WTC11 (cell line): ENCODE measurements at regions not wholly inside any gene's neighbourhood (a gene's known extent, or its start where the extent isn't known, plus 50 kb on each side); places are given as distances from the start of the nearest gene placed in this dataset.

Source experiments
- ATAC-seq: fragments of 200-7000 bp; cut with Tn5 transposase; 2 replicates; pipeline ENCODE4 v1.10.0; 2021; ENCODE audit warnings: mild to moderate bottlenecking, moderate library complexity
- CTCF ChIA-PET: fragments of 300-600 bp; sonication (Branson Sonifier 250); formaldehyde crosslinking; loops from one replicate; lab custom pipeline; 2021; ENCODE audit warnings: antibody characterized with exemption; lab: Charles Lee
- POLR2A ChIA-PET: fragments of 350-600 bp; sonication (Branson Sonifier 250); formaldehyde crosslinking; loops from one replicate; lab custom pipeline; 2021; ENCODE audit warnings: antibody characterized with exemption; lab: Charles Lee
- DNase-seq: peaks from one replicate; pipeline ENCODE4 v3.0.0; 2021; ENCODE audit warnings: low spot score
- H3K27ac Mint-ChIP-seq: 2 replicates; pipeline ENCODE4 v1.8.0; 2021; ENCODE audit warnings: mixed read lengths
- H3K27me3 Mint-ChIP-seq: 2 replicates; pipeline ENCODE4 v1.8.0; 2021; ENCODE audit warnings: low read depth, mild to moderate bottlenecking, moderate library complexity, mixed read lengths
- H3K36me3 Mint-ChIP-seq: 2 replicates; pipeline ENCODE4 v1.8.0; 2021; ENCODE audit warnings: mixed read lengths
- H3K4me1 Mint-ChIP-seq: 2 replicates; pipeline ENCODE4 v1.8.0; 2022; ENCODE audit warnings: mixed read lengths
- H3K4me3 Mint-ChIP-seq: 2 replicates; pipeline ENCODE4 v1.8.0; 2021; ENCODE audit warnings: mild to moderate bottlenecking, moderate library complexity, mixed read lengths
- H3K9me3 Mint-ChIP-seq: 2 replicates; pipeline ENCODE4 v1.8.0; 2021; ENCODE audit warnings: mixed read lengths
- CBFB ChIP-seq: sonication (generic); formaldehyde crosslinking; IDR thresholded peaks from 2 replicates; pipeline ENCODE4 v1.8.1; 2022; ENCODE audit warnings: mild to moderate bottlenecking, low read depth, missing genetic modification reagents
- EMX1 ChIP-seq: fragments of 250-450 bp; sonication (Bioruptor Pico); IDR thresholded peaks from 2 replicates; pipeline ENCODE4 v1.8.0; 2021; ENCODE audit warnings: mild to moderate bottlenecking
- SMAD3 ChIP-seq: sonication (generic); formaldehyde crosslinking; IDR thresholded peaks from 2 replicates; pipeline ENCODE4 v1.8.0; 2022; ENCODE audit warnings: missing genetic modification reagents, mild to moderate bottlenecking, borderline replicate concordance
- TEAD4 ChIP-seq: sonication (generic); formaldehyde crosslinking; IDR thresholded peaks from 2 replicates; pipeline ENCODE4 v1.8.0; 2022; ENCODE audit warnings: mild to moderate bottlenecking, missing genetic modification reagents
- TF ChIP-seq, protein P1 (sequence below): sonication (generic); formaldehyde crosslinking; IDR thresholded peaks from 2 replicates; pipeline ENCODE4 v1.8.0; 2023; ENCODE audit warnings: missing genetic modification reagents, mild to moderate bottlenecking, borderline replicate concordance
- TF ChIP-seq, protein P2 (sequence below): sonication (generic); formaldehyde crosslinking; conservative IDR thresholded peaks from 2 replicates; pipeline ENCODE4 v1.8.1; 2022; ENCODE audit warnings: mild to moderate bottlenecking, missing genetic modification reagents
- TF ChIP-seq, protein P3 (sequence below): sonication (generic); formaldehyde crosslinking; IDR thresholded peaks from 2 replicates; pipeline ENCODE4 v1.8.0; 2022; ENCODE audit warnings: missing genetic modification reagents
- TF ChIP-seq, protein P4 (sequence below): sonication (generic); formaldehyde crosslinking; IDR thresholded peaks from 2 replicates; pipeline ENCODE4 v1.8.0; 2023; ENCODE audit warnings: missing genetic modification reagents
- TF ChIP-seq, protein P5 (sequence below): sonication (generic); formaldehyde crosslinking; IDR thresholded peaks from 2 replicates; pipeline ENCODE4 v1.8.1; 2022; ENCODE audit warnings: low read depth, mild to moderate bottlenecking, moderate library complexity, missing genetic modification reagents, borderline replicate concordance
- TF ChIP-seq, protein P6 (sequence below): fragments of 200-600 bp; IDR thresholded peaks from 2 replicates; pipeline ENCODE4 v1.8.0; 2022; ENCODE audit warnings: antibody characterized with exemption
- TF ChIP-seq, protein P7 (sequence below): fragments of 250-450 bp; sonication (Bioruptor Pico); IDR thresholded peaks from 2 replicates; pipeline ENCODE4 v1.9.0; 2021; ENCODE audit warnings: mild to moderate bottlenecking
- TF ChIP-seq, protein P8 (sequence below): fragments of 250-450 bp; sonication (Bioruptor Pico); IDR thresholded peaks from 2 replicates; pipeline ENCODE4 v2.1.2; 2022; ENCODE audit warnings: mild to moderate bottlenecking, moderate library complexity
- TF ChIP-seq, protein P9 (sequence below): fragments of 250-450 bp; sonication (Bioruptor Pico); IDR thresholded peaks from 2 replicates; pipeline ENCODE4 v1.9.0; 2021; ENCODE audit warnings: moderate library complexity, mild to moderate bottlenecking, inconsistent platforms, borderline replicate concordance
- TF ChIP-seq, protein P10 (sequence below): sonication (generic); formaldehyde crosslinking; IDR thresholded peaks from 2 replicates; pipeline ENCODE4 v1.8.1; 2023; ENCODE audit warnings: mild to moderate bottlenecking, missing genetic modification reagents
- TF ChIP-seq, protein P11 (sequence below): sonication (generic); formaldehyde crosslinking; IDR thresholded peaks from 2 replicates; pipeline ENCODE4 v1.8.0; 2023; ENCODE audit warnings: mild to moderate bottlenecking, missing genetic modification reagents

DNA sequence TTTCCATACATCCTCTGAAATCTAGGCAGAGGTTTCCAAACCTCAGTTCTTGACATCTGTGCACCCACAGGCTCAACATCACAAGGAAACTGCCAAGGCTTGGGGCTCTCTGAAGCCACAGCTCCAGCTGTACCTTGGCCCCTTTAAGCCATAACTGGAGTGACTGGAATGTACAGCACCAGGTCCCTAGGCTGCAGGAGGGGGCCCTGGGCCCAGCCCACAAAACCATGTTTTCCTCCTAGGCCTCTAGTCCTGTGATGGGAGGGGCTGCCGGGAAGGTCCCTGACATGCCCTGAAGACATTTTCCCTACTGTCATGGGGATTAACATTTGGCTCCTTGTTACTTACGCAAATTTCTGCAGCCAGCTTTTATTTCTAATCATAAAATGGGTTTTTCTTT is 1093.0 kb upstream of the PCDH9 start:
- H3K4me3 Mint-ChIP-seq = no peak overlapping the region
- H3K27ac Mint-ChIP-seq = no peak overlapping the region
- ATAC-seq (no peak), DNase-seq (no peak)
- peaks cover 16% of the 10 kb centered on the region for H3K36me3 Mint-ChIP-seq
- peaks cover 47% of the 10 kb centered on the region for H3K9me3 Mint-ChIP-seq
- POLR2A ChIA-PET = no interaction called here
- no peaks in the 10 kb centered on the region for H3K27me3 Mint-ChIP-seq
- no peaks in the 10 kb centered on the region for H3K4me1 Mint-ChIP-seq
- CTCF ChIA-PET = no interaction called here
- TF ChIP-seq, protein P1, sequence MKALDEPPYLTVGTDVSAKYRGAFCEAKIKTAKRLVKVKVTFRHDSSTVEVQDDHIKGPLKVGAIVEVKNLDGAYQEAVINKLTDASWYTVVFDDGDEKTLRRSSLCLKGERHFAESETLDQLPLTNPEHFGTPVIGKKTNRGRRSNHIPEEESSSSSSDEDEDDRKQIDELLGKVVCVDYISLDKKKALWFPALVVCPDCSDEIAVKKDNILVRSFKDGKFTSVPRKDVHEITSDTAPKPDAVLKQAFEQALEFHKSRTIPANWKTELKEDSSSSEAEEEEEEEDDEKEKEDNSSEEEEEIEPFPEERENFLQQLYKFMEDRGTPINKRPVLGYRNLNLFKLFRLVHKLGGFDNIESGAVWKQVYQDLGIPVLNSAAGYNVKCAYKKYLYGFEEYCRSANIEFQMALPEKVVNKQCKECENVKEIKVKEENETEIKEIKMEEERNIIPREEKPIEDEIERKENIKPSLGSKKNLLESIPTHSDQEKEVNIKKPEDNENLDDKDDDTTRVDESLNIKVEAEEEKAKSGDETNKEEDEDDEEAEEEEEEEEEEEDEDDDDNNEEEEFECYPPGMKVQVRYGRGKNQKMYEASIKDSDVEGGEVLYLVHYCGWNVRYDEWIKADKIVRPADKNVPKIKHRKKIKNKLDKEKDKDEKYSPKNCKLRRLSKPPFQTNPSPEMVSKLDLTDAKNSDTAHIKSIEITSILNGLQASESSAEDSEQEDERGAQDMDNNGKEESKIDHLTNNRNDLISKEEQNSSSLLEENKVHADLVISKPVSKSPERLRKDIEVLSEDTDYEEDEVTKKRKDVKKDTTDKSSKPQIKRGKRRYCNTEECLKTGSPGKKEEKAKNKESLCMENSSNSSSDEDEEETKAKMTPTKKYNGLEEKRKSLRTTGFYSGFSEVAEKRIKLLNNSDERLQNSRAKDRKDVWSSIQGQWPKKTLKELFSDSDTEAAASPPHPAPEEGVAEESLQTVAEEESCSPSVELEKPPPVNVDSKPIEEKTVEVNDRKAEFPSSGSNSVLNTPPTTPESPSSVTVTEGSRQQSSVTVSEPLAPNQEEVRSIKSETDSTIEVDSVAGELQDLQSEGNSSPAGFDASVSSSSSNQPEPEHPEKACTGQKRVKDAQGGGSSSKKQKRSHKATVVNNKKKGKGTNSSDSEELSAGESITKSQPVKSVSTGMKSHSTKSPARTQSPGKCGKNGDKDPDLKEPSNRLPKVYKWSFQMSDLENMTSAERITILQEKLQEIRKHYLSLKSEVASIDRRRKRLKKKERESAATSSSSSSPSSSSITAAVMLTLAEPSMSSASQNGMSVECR = no peak
- TF ChIP-seq, protein P2, sequence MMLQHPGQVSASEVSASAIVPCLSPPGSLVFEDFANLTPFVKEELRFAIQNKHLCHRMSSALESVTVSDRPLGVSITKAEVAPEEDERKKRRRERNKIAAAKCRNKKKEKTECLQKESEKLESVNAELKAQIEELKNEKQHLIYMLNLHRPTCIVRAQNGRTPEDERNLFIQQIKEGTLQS (CRISPR knock-in tag) = no peak
- TF ChIP-seq, protein P3, sequence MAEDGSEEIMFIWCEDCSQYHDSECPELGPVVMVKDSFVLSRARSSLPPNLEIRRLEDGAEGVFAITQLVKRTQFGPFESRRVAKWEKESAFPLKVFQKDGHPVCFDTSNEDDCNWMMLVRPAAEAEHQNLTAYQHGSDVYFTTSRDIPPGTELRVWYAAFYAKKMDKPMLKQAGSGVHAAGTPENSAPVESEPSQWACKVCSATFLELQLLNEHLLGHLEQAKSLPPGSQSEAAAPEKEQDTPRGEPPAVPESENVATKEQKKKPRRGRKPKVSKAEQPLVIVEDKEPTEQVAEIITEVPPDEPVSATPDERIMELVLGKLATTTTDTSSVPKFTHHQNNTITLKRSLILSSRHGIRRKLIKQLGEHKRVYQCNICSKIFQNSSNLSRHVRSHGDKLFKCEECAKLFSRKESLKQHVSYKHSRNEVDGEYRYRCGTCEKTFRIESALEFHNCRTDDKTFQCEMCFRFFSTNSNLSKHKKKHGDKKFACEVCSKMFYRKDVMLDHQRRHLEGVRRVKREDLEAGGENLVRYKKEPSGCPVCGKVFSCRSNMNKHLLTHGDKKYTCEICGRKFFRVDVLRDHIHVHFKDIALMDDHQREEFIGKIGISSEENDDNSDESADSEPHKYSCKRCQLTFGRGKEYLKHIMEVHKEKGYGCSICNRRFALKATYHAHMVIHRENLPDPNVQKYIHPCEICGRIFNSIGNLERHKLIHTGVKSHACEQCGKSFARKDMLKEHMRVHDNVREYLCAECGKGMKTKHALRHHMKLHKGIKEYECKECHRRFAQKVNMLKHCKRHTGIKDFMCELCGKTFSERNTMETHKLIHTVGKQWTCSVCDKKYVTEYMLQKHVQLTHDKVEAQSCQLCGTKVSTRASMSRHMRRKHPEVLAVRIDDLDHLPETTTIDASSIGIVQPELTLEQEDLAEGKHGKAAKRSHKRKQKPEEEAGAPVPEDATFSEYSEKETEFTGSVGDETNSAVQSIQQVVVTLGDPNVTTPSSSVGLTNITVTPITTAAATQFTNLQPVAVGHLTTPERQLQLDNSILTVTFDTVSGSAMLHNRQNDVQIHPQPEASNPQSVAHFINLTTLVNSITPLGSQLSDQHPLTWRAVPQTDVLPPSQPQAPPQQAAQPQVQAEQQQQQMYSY (CRISPR knock-in tag) = no peak
- TF ChIP-seq, protein P4, sequence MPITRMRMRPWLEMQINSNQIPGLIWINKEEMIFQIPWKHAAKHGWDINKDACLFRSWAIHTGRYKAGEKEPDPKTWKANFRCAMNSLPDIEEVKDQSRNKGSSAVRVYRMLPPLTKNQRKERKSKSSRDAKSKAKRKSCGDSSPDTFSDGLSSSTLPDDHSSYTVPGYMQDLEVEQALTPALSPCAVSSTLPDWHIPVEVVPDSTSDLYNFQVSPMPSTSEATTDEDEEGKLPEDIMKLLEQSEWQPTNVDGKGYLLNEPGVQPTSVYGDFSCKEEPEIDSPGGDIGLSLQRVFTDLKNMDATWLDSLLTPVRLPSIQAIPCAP (CRISPR knock-in tag) = no peak
- no peak for TF ChIP-seq EMX1 (CRISPR knock-in tag)
- TF ChIP-seq, protein P5, sequence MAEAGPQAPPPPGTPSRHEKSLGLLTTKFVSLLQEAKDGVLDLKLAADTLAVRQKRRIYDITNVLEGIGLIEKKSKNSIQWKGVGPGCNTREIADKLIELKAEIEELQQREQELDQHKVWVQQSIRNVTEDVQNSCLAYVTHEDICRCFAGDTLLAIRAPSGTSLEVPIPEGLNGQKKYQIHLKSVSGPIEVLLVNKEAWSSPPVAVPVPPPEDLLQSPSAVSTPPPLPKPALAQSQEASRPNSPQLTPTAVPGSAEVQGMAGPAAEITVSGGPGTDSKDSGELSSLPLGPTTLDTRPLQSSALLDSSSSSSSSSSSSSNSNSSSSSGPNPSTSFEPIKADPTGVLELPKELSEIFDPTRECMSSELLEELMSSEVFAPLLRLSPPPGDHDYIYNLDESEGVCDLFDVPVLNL (CRISPR knock-in tag) = no peak
- no peak for TF ChIP-seq TEAD4
- TF ChIP-seq, protein P6, sequence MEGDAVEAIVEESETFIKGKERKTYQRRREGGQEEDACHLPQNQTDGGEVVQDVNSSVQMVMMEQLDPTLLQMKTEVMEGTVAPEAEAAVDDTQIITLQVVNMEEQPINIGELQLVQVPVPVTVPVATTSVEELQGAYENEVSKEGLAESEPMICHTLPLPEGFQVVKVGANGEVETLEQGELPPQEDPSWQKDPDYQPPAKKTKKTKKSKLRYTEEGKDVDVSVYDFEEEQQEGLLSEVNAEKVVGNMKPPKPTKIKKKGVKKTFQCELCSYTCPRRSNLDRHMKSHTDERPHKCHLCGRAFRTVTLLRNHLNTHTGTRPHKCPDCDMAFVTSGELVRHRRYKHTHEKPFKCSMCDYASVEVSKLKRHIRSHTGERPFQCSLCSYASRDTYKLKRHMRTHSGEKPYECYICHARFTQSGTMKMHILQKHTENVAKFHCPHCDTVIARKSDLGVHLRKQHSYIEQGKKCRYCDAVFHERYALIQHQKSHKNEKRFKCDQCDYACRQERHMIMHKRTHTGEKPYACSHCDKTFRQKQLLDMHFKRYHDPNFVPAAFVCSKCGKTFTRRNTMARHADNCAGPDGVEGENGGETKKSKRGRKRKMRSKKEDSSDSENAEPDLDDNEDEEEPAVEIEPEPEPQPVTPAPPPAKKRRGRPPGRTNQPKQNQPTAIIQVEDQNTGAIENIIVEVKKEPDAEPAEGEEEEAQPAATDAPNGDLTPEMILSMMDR = no peak
- TF ChIP-seq, protein P7, sequence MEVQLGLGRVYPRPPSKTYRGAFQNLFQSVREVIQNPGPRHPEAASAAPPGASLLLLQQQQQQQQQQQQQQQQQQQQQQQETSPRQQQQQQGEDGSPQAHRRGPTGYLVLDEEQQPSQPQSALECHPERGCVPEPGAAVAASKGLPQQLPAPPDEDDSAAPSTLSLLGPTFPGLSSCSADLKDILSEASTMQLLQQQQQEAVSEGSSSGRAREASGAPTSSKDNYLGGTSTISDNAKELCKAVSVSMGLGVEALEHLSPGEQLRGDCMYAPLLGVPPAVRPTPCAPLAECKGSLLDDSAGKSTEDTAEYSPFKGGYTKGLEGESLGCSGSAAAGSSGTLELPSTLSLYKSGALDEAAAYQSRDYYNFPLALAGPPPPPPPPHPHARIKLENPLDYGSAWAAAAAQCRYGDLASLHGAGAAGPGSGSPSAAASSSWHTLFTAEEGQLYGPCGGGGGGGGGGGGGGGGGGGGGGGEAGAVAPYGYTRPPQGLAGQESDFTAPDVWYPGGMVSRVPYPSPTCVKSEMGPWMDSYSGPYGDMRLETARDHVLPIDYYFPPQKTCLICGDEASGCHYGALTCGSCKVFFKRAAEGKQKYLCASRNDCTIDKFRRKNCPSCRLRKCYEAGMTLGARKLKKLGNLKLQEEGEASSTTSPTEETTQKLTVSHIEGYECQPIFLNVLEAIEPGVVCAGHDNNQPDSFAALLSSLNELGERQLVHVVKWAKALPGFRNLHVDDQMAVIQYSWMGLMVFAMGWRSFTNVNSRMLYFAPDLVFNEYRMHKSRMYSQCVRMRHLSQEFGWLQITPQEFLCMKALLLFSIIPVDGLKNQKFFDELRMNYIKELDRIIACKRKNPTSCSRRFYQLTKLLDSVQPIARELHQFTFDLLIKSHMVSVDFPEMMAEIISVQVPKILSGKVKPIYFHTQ (CRISPR knock-in tag) = no peak
- no peak for TF ChIP-seq SMAD3 (CRISPR knock-in tag)
- TF ChIP-seq, protein P8, sequence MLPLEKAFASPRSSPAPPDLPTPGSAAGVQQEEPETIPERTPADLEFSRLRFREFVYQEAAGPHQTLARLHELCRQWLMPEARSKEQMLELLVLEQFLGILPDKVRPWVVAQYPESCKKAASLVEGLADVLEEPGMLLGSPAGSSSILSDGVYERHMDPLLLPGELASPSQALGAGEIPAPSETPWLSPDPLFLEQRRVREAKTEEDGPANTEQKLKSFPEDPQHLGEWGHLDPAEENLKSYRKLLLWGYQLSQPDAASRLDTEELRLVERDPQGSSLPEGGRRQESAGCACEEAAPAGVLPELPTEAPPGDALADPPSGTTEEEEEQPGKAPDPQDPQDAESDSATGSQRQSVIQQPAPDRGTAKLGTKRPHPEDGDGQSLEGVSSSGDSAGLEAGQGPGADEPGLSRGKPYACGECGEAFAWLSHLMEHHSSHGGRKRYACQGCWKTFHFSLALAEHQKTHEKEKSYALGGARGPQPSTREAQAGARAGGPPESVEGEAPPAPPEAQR = no peak
- TF ChIP-seq, protein P9, sequence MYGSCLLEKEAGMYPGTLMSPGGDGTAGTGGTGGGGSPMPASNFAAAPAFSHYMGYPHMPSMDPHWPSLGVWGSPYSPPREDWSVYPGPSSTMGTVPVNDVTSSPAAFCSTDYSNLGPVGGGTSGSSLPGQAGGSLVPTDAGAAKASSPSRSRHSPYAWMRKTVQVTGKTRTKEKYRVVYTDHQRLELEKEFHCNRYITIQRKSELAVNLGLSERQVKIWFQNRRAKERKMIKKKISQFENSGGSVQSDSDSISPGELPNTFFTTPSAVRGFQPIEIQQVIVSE (CRISPR knock-in tag) = no peak
- TF ChIP-seq, protein P10, sequence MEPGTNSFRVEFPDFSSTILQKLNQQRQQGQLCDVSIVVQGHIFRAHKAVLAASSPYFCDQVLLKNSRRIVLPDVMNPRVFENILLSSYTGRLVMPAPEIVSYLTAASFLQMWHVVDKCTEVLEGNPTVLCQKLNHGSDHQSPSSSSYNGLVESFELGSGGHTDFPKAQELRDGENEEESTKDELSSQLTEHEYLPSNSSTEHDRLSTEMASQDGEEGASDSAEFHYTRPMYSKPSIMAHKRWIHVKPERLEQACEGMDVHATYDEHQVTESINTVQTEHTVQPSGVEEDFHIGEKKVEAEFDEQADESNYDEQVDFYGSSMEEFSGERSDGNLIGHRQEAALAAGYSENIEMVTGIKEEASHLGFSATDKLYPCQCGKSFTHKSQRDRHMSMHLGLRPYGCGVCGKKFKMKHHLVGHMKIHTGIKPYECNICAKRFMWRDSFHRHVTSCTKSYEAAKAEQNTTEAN (CRISPR knock-in tag) = no peak
- TF ChIP-seq, protein P11, sequence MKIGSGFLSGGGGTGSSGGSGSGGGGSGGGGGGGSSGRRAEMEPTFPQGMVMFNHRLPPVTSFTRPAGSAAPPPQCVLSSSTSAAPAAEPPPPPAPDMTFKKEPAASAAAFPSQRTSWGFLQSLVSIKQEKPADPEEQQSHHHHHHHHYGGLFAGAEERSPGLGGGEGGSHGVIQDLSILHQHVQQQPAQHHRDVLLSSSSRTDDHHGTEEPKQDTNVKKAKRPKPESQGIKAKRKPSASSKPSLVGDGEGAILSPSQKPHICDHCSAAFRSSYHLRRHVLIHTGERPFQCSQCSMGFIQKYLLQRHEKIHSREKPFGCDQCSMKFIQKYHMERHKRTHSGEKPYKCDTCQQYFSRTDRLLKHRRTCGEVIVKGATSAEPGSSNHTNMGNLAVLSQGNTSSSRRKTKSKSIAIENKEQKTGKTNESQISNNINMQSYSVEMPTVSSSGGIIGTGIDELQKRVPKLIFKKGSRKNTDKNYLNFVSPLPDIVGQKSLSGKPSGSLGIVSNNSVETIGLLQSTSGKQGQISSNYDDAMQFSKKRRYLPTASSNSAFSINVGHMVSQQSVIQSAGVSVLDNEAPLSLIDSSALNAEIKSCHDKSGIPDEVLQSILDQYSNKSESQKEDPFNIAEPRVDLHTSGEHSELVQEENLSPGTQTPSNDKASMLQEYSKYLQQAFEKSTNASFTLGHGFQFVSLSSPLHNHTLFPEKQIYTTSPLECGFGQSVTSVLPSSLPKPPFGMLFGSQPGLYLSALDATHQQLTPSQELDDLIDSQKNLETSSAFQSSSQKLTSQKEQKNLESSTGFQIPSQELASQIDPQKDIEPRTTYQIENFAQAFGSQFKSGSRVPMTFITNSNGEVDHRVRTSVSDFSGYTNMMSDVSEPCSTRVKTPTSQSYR (CRISPR knock-in tag) = no peak
- no peak for TF ChIP-seq CBFB (CRISPR knock-in tag)
